22Rv1 (cell line): ENCODE measurements at regions not wholly inside any gene's neighbourhood (a gene's known extent, or its start where the extent isn't known, plus 50 kb on each side); places are given as distances from the start of the nearest gene placed in this dataset.

Source experiments
- ZFX ChIP-seq: fragments of 450-650 bp; IDR thresholded peaks from 2 replicates; pipeline ENCODE4 v1.6.1; 2017; ENCODE audit warnings: antibody characterized with exemption, borderline replicate concordance
- TF ChIP-seq, protein P1 (sequence below): fragments of 450-650 bp; IDR thresholded peaks from 2 replicates; pipeline ENCODE4 v1.5.1; 2017; ENCODE audit warnings: mild to moderate bottlenecking

GRCh38 chr3:159928666-159929065 lies 60.0 kb upstream of the IL12A start:
- TF ChIP-seq, protein P1, sequence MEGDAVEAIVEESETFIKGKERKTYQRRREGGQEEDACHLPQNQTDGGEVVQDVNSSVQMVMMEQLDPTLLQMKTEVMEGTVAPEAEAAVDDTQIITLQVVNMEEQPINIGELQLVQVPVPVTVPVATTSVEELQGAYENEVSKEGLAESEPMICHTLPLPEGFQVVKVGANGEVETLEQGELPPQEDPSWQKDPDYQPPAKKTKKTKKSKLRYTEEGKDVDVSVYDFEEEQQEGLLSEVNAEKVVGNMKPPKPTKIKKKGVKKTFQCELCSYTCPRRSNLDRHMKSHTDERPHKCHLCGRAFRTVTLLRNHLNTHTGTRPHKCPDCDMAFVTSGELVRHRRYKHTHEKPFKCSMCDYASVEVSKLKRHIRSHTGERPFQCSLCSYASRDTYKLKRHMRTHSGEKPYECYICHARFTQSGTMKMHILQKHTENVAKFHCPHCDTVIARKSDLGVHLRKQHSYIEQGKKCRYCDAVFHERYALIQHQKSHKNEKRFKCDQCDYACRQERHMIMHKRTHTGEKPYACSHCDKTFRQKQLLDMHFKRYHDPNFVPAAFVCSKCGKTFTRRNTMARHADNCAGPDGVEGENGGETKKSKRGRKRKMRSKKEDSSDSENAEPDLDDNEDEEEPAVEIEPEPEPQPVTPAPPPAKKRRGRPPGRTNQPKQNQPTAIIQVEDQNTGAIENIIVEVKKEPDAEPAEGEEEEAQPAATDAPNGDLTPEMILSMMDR, result no peak
- TF ChIP-seq ZFX, result no peak
